ENCODE measurements at regions not wholly inside any gene's neighbourhood (a gene's known extent, or its start where the extent isn't known, plus 50 kb on each side); places are given as distances from the start of the nearest gene placed in this dataset.

- Histone ChIP-seq H3K4me3 (no peak overlapping the region), H3K4me2 (no peak overlapping the region), H3K27ac (no peak overlapping the region), H3K4me1 (no peaks in the 10 kb centered on the region), H3K9me3 (no peaks in the 10 kb centered on the region)
- DNase-seq (ENCODE audit: low read depth in 1 of 2, low spot score in 1 of 2) = no peak
- no peak for ATAC-seq
- CTCF ChIA-PET = interaction anchor here (1.5 kb wide), 1 partner anchor 12 kb away, joined by 4 read pairs; no protein-coding TSS in a partner anchor
- POLR2A ChIA-PET = no interaction called here
- no peak for TF ChIP-seq HOXB13 (CRISPR knock-in tag; IDR thresholded peaks at IDR 0.05; ENCODE audit: low read depth)
- WGBS (ENCODE audit: missing lambda C conversion rate) = 15% methylated on average over 1 of the region's 1 CpG
- FAIRE-seq = no peak
These were observed 470.6 kb downstream of the BCAT1 start for GRCh38 chr12:24478254-24478653.

GRCh38 chr12:24476310-24476709 is 472.6 kb downstream of the BCAT1 start:
- DNase-seq (ENCODE audit: low read depth in 1 of 2, low spot score in 1 of 2) (no peak), ATAC-seq (no peak), FAIRE-seq (no peak)
- POLR2A ChIA-PET = no interaction called here
- Histone ChIP-seq H3K27ac (no peak overlapping the region), H3K4me3 (no peak overlapping the region), H3K4me1 (no peaks in the 10 kb centered on the region), H3K4me2 (peak overlapping the region; percentile 33; the same call in 1 of the 3 replicates), H3K9me3 (no peaks in the 10 kb centered on the region)
- WGBS (ENCODE audit: missing lambda C conversion rate) = 4% methylated on average over 6 of the region's 6 CpGs
- CTCF ChIA-PET = no interaction called here
- TF ChIP-seq HOXB13 (CRISPR knock-in tag; IDR thresholded peaks at IDR 0.05; ENCODE audit: low read depth) = no peak

- TF ChIP-seq BCL3 (IDR thresholded peaks at IDR 0.05) = no peak
- no peak for TF ChIP-seq REST (IDR thresholded peaks at IDR 0.05)
- no peak for TF ChIP-seq ZFP36 (IDR thresholded peaks at IDR 0.05; ENCODE audit: borderline replicate concordance, partially characterized antibody)
- TF ChIP-seq CBX2 (IDR thresholded peaks at IDR 0.05; ENCODE audit: borderline replicate concordance, low read depth) = no peak
- TF ChIP-seq HOXA7 (CRISPR knock-in tag; IDR thresholded peaks at IDR 0.05) = no peak
- no peak for TF ChIP-seq PHF8 (IDR thresholded peaks at IDR 0.05; ENCODE audit: borderline replicate concordance, low read depth)
- no peak for TF ChIP-seq RCOR1 (IDR thresholded peaks at IDR 0.05; ENCODE audit: low read depth, low read length)
- no peak for TF ChIP-seq SREBF2 (IDR thresholded peaks at IDR 0.05)
- no peak for TF ChIP-seq MAX (IDR thresholded peaks at IDR 0.05)
- TF ChIP-seq RNF2 (IDR thresholded peaks at IDR 0.05; ENCODE audit: borderline replicate concordance, low read depth) = no peak
- TF ChIP-seq TP53 (CRISPR knock-in tag; IDR thresholded peaks at IDR 0.05) = no peak
- TF ChIP-seq EP300 (IDR thresholded peaks at IDR 0.05) = no peak
- TF ChIP-seq ZSCAN20 (CRISPR knock-in tag; IDR thresholded peaks at IDR 0.05) = no peak
- no peak for TF ChIP-seq ESRRA (IDR thresholded peaks at IDR 0.05; ENCODE audit: borderline replicate concordance, low read length)
- no peak for TF ChIP-seq CHD2 (IDR thresholded peaks at IDR 0.05; ENCODE audit: low read length, partially characterized antibody)
- no peak for TF ChIP-seq RARB (CRISPR knock-in tag; IDR thresholded peaks at IDR 0.05)
- TF ChIP-seq EHF (CRISPR knock-in tag; IDR thresholded peaks at IDR 0.05) = no peak
- TF ChIP-seq HOXB5 (CRISPR knock-in tag; IDR thresholded peaks at IDR 0.05) = no peak
- TF ChIP-seq POLR2A (IDR thresholded peaks at IDR 0.05; ENCODE audit: low read length) = no peak
- no peak for TF ChIP-seq NPAS2 (CRISPR knock-in tag; IDR thresholded peaks at IDR 0.05; ENCODE audit: borderline replicate concordance)
- 1% methylated on average over 5 of the region's 5 CpGs for WGBS (ENCODE audit: missing lambda C conversion rate)
- Histone ChIP-seq H3K4me1 (no peaks in the 10 kb centered on the region), H3K4me2 (no peak overlapping the region), H3K27ac (no peak overlapping the region), H3K4me3 (no peak overlapping the region), H3K9me3 (no peaks in the 10 kb centered on the region)
- ChIA-PET POLR2A (no interaction called here), CTCF (no interaction called here)
- no peak for DNase-seq (ENCODE audit: low read depth in 1 of 2, low spot score in 1 of 2)
- FAIRE-seq = no peak
- ATAC-seq = no peak
These were observed 473.6 kb downstream of the BCAT1 start for GRCh38 chr12:24475337-24475736.
